H1 (cell line): ENCODE measurements at regions not wholly inside any gene's neighbourhood (a gene's known extent, or its start where the extent isn't known, plus 50 kb on each side); places are given as distances from the start of the nearest gene placed in this dataset.
A peak's percentile ranks its signal among the peaks of the same experiment; 100 is the strongest.

ENCODE experiments used
- CTCF ChIA-PET: fragments of 300-600 bp; sonication (Branson Sonifier 250); formaldehyde crosslinking; loops from one replicate; lab custom pipeline; 2021; ENCODE audit not compliant: partially characterized antibody; lab: Charles Lee
- POLR2A ChIA-PET: fragments of 300-600 bp; sonication (Branson Sonifier 250); formaldehyde crosslinking; loops from one replicate; lab custom pipeline; 2021; ENCODE audit warnings: inconsistent platforms; ENCODE audit not compliant: partially characterized antibody; lab: Charles Lee
- DNase-seq, 2 experiments: peaks; one replicate each; pipeline versions ENCODE4 v3.0.0 to v3.0.0-alpha.2; 2010 to 2022; ENCODE audit warnings: low spot score in 2 of 2, low read depth in 1 of 2, mixed read lengths in 1 of 2
- FAIRE-seq: peaks from 2 replicates; lab custom pipeline; 2011; peaks lifted over from hg19 to GRCh38; lab: Jason Lieb, UNC
- H2AFZ ChIP-seq: 2 replicates; pipeline ENCODE4 v1.8.1; 2012; ENCODE audit warnings: low read length, inconsistent platforms
- H2AK5ac ChIP-seq: 2 replicates; pipeline ENCODE4 v1.6.1; 2013; ENCODE audit warnings: low read depth, low read length
- H2BK120ac ChIP-seq: replicated peaks from 2 replicates; pipeline ENCODE3; 2013; ENCODE audit warnings: low read depth, low read length, inconsistent platforms
- H2BK12ac ChIP-seq: 2 replicates; pipeline ENCODE4 v1.6.1; 2013; ENCODE audit warnings: low read depth, low read length
- H2BK15ac ChIP-seq: 2 replicates; pipeline ENCODE4 v1.6.1; 2013; ENCODE audit warnings: low read length
- H2BK20ac ChIP-seq: 2 replicates; pipeline ENCODE4 v1.6.1; 2013; ENCODE audit warnings: low read length
- H2BK5ac ChIP-seq: 2 replicates; pipeline ENCODE4 v1.6.1; 2013; ENCODE audit warnings: low read depth, low read length
- H3K14ac ChIP-seq: 2 replicates; pipeline ENCODE4 v1.6.1; 2013; ENCODE audit warnings: inconsistent platforms; ENCODE audit not compliant: insufficient read length
- H3K18ac ChIP-seq: 2 replicates; pipeline ENCODE4 v1.6.1; 2013; ENCODE audit warnings: low read length; ENCODE audit errors: extremely low read depth
- H3K23ac ChIP-seq: 2 replicates; pipeline ENCODE4 v1.6.1; 2013; ENCODE audit warnings: inconsistent platforms; ENCODE audit not compliant: insufficient read length
- H3K23me2 ChIP-seq: 2 replicates; pipeline ENCODE4 v1.6.1; 2013; ENCODE audit warnings: low read depth, low read length
- H3K27ac ChIP-seq: 2 replicates; pipeline ENCODE4 v1.6.1; 2011; ENCODE audit warnings: low read depth, low read length, inconsistent platforms
- H3K27me3 ChIP-seq, 4 experiments: replicated peaks in 1 of 4; 1 replicate in 1 of 4; 2 replicates in 3 of 4; pipeline versions ENCODE4 v1.6.1 to v1.8.1; 2011 to 2013; ENCODE audit warnings: low read length in 3 of 4, mild to moderate bottlenecking in 3 of 4, inconsistent platforms in 2 of 4, mixed read lengths in 2 of 4, moderate library complexity in 1 of 4; ENCODE audit not compliant: control insufficient read depth in 3 of 4, insufficient read depth in 3 of 4; ENCODE audit errors: extremely low read depth in 1 of 4
- H3K36me3 ChIP-seq, 4 experiments: 2 replicates each; pipeline versions ENCODE4 v1.6.1 to v1.8.1; 2011 to 2013; ENCODE audit warnings: mild to moderate bottlenecking in 4 of 4, low read length in 3 of 4, moderate library complexity in 2 of 4, control low read depth in 1 of 4, inconsistent platforms in 1 of 4; ENCODE audit not compliant: insufficient read depth in 4 of 4, control insufficient read depth in 2 of 4
- H3K4ac ChIP-seq: replicated peaks from 2 replicates; pipeline ENCODE3; 2013; ENCODE audit warnings: low read length, low read depth, mixed read lengths, inconsistent platforms; ENCODE audit not compliant: insufficient read length
- H3K4me1 ChIP-seq, 4 experiments: replicated peaks in 1 of 4; 1 replicate in 1 of 4; 2 replicates in 3 of 4; pipeline versions ENCODE4 v1.6.1 to v1.8.1; 2011 to 2013; ENCODE audit warnings: low read length in 3 of 4, inconsistent platforms in 2 of 4, mixed read lengths in 1 of 4; ENCODE audit not compliant: insufficient read depth in 4 of 4, control insufficient read depth in 3 of 4
- H3K4me2 ChIP-seq, 2 experiments: 2 replicates each; pipeline versions ENCODE4 v1.6.1 to v1.8.1; 2011 to 2013; ENCODE audit warnings: low read depth in 2 of 2, low read length in 2 of 2, control low read depth in 1 of 2, inconsistent platforms in 1 of 2, mild to moderate bottlenecking in 1 of 2; ENCODE audit not compliant: insufficient read depth in 1 of 2
- H3K4me3 ChIP-seq, 4 experiments: fragments of 200-600, 300-600 bp in 1 of 4; sonication (generic), shearing (Covaris generic), sonication (Bioruptor Twin) in 1 of 4; 2 replicates each; pipeline versions ENCODE4 v1.5.1 to v1.8.1; 2011 to 2016; ENCODE audit warnings: low read length in 4 of 4, low read depth in 3 of 4, control low read depth in 2 of 4, inconsistent platforms in 2 of 4, mild to moderate bottlenecking in 2 of 4, mixed read lengths in 1 of 4, moderate library complexity in 1 of 4; ENCODE audit not compliant: insufficient read depth in 2 of 4; ENCODE audit errors: extremely low read depth in 1 of 4
- H3K56ac ChIP-seq: replicated peaks from 2 replicates; pipeline ENCODE3; 2013; ENCODE audit warnings: low read depth, mild to moderate bottlenecking, mixed read lengths, low read length, inconsistent platforms; ENCODE audit not compliant: insufficient read length
- H3K79me1 ChIP-seq: 2 replicates; pipeline ENCODE4 v1.6.1; 2013; ENCODE audit warnings: low read depth, low read length, control low read depth
- H3K79me2 ChIP-seq, 2 experiments: 2 replicates each; pipeline versions ENCODE4 v1.6.1 to v1.8.1; 2012 to 2013; ENCODE audit warnings: low read length in 2 of 2, mild to moderate bottlenecking in 2 of 2, inconsistent platforms in 1 of 2; ENCODE audit not compliant: insufficient read depth in 2 of 2, control insufficient read depth in 1 of 2
- H3K9ac ChIP-seq, 4 experiments: replicated peaks in 1 of 4; 1 replicate in 1 of 4; 2 replicates in 3 of 4; pipeline versions ENCODE4 v1.6.1 to v1.8.1; 2011 to 2013; ENCODE audit warnings: low read depth in 3 of 4, low read length in 3 of 4, control low read depth in 2 of 4, mild to moderate bottlenecking in 2 of 4, moderate library complexity in 2 of 4, inconsistent platforms in 1 of 4; ENCODE audit errors: extremely low read depth in 1 of 4
- H3K9me3 ChIP-seq, 2 experiments: 2 replicates each; pipeline versions ENCODE4 v1.6.1 to v1.8.1; 2012 to 2013; ENCODE audit warnings: mild to moderate bottlenecking in 2 of 2, moderate library complexity in 2 of 2, control low read depth in 1 of 2, inconsistent platforms in 1 of 2, low read depth in 1 of 2, low read length in 1 of 2, mixed read lengths in 1 of 2; ENCODE audit not compliant: insufficient read depth in 2 of 2
- H4K20me1 ChIP-seq, 2 experiments: replicated peaks in 1 of 2; 2 replicates each; pipeline versions ENCODE3 to v1.8.1; 2011 to 2013; ENCODE audit warnings: inconsistent platforms in 2 of 2, low read length in 2 of 2, mild to moderate bottlenecking in 1 of 2; ENCODE audit not compliant: insufficient read depth in 2 of 2, control insufficient read depth in 1 of 2
- H4K5ac ChIP-seq: 2 replicates; pipeline ENCODE4 v1.6.1; 2013; ENCODE audit warnings: low read length, low read depth, mixed read lengths, inconsistent platforms; ENCODE audit not compliant: insufficient read length
- H4K8ac ChIP-seq: 2 replicates; pipeline ENCODE4 v1.8.0; 2013; ENCODE audit warnings: mild to moderate bottlenecking, moderate library complexity, low read length, inconsistent platforms; ENCODE audit not compliant: insufficient read depth; ENCODE audit errors: extremely low read depth
- H4K91ac ChIP-seq: replicated peaks from 2 replicates; pipeline ENCODE3; 2013; ENCODE audit warnings: low read length, mixed read lengths, inconsistent platforms; ENCODE audit not compliant: insufficient read length
- BACH1 ChIP-seq: IDR thresholded peaks from 2 replicates; pipeline ENCODE4 v1.6.1; 2012; ENCODE audit warnings: low read length, improper control_type of control experiment
- CEBPB ChIP-seq: IDR thresholded peaks from 2 replicates; pipeline ENCODE4 v1.6.1; 2012; ENCODE audit warnings: low read depth, low read length
- whole genome bisulfite sequencing, 2 experiments: shearing (Covaris generic) in 1 of 2; methylation state at CpG; one replicate each; pipeline versions ENCODE4 v1.1.6 to v1.1.7; 2013 to 2015; ENCODE audit warnings: low lambda C conversion rate in 2 of 2, mixed read lengths in 2 of 2, inconsistent platforms in 1 of 2, low coverage in 1 of 2, missing lambda C conversion rate in 1 of 2; ENCODE audit not compliant: insufficient replicate concordance in 2 of 2, insufficient coverage in 1 of 2, insufficient read length in 1 of 2; ENCODE audit errors: extremely low coverage in 1 of 2, missing lambda C conversion rate in 1 of 2; 5-methylcytosine and 5-hydroxymethylcytosine counted together

- Histone ChIP-seq H3K79me2 (no peaks in the 10 kb centered on the region), H3K14ac (no peak overlapping the region), H4K20me1 (no peaks in the 10 kb centered on the region), H3K23ac (no peak overlapping the region), H3K4me2 (no peak overlapping the region), H2AK5ac (no peak overlapping the region), H4K5ac (no peak overlapping the region), H3K79me1 (no peaks in the 10 kb centered on the region), H3K27ac (no peak overlapping the region), H2BK12ac (no peak overlapping the region), H3K27me3 (no peaks in the 10 kb centered on the region), H3K4ac (no peak overlapping the region), H3K9me3 (peaks cover 4 to 5% of the 10 kb centered on the region in 2 experiments; a peak in 1 of 4 replicates), H2AFZ (no peak overlapping the region), H2BK120ac (no peak overlapping the region), H2BK5ac (no peak overlapping the region), H3K56ac (no peak overlapping the region), H4K91ac (no peak overlapping the region), H3K4me1 (peaks cover 0 to 6% (median 5%) of the 10 kb centered on the region in 4 experiments; a peak in 5 of 7 replicates), H3K36me3 (peaks cover 0 to 3% (median 0%) of the 10 kb centered on the region in 4 experiments; a peak in 1 of 8 replicates), H3K23me2 (no peaks in the 10 kb centered on the region), H4K8ac (no peak overlapping the region), H2BK15ac (no peak overlapping the region), H3K18ac (no peak overlapping the region), H2BK20ac (no peak overlapping the region), H3K4me3 (no peak overlapping the region), H3K9ac (no peak overlapping the region)
- TF ChIP-seq BACH1 (no peak), CEBPB (0 out of 2 replicates have a peak, but pooled peaks have one; percentile 11)
- FAIRE-seq, result no peak
- WGBS, 2 experiments, result 94% methylated on average over 3 of the region's 3 CpGs; no CpG with 5 or more reads in 1 of the 2 experiments
- POLR2A ChIA-PET, result no interaction called here
- no peak for DNase-seq
- CTCF ChIA-PET, result interaction anchor here (1.1 to 3.3 kb wide), 3 partner anchors 11 to 27 kb away, joined by 3 to 41 read pairs (median 4); no protein-coding TSS in a partner anchor
Measured at GRCh38 chr15:62732078-62732477, 310.5 kb upstream of the TPM1 start.
